Ovary (tissue), 7 donors: ENCODE measurements at regions not wholly inside any gene's neighbourhood (a gene's known extent, or its start where the extent isn't known, plus 50 kb on each side); places are given as distances from the start of the nearest gene placed in this dataset.

Experiments
- DNase-seq, 5 donors: peaks; one replicate each; pipeline ENCODE4 v3.0.0-alpha.2; 2019 to 2020
- H3K27ac ChIP-seq, 2 donors: fragments of 200-600 bp; one replicate each; pipeline versions ENCODE4 v1.5.1 to v1.8.0; 2019 to 2022
- H3K27me3 ChIP-seq: fragments of 200-600 bp; one replicate; pipeline ENCODE4 v1.8.0; 2022
- H3K36me3 ChIP-seq: fragments of 200-600 bp; sonication (generic); one replicate; pipeline ENCODE4 v1.5.1; 2019
- H3K4me1 ChIP-seq: one replicate; pipeline ENCODE4 v1.8.1; 2013; ENCODE audit warnings: mild to moderate bottlenecking, moderate library complexity; ENCODE audit not compliant: insufficient read depth
- H3K4me3 ChIP-seq: fragments of 200-600 bp; sonication (generic); one replicate; pipeline ENCODE4 v1.5.1; 2017
- H3K9me3 ChIP-seq, 2 donors: fragments of 200-600 bp in 1 of 2; sonication (generic) in 1 of 2; one replicate each; pipeline versions ENCODE4 v1.5.1 to v1.8.1; 2013 to 2019; ENCODE audit warnings: mild to moderate bottlenecking in 1 of 2, moderate library complexity in 1 of 2
- EP300 ChIP-seq: sonication (generic); formaldehyde crosslinking; IDR thresholded peaks from one replicate; pipeline ENCODE4 v1.6.1; 2017; ENCODE audit warnings: antibody characterized with exemption
- POLR2A ChIP-seq: fragments of 450-650 bp; IDR thresholded peaks from one replicate; pipeline ENCODE4 v1.6.1; 2017; ENCODE audit warnings: antibody characterized with exemption, mild to moderate bottlenecking, moderate library complexity
- WGBS, 3 donors: extraction: QIAGEN DNeasy Blood & Tissue Kit in 1 of 3; methylation state at CpG; one replicate each; pipeline versions ENCODE4 v1.1.5 to v1.1.7; 2013 to 2017; 5-methylcytosine and 5-hydroxymethylcytosine counted together
- intact Hi-C, 4 donors: fragments of 100-400 bp; cut with DNase I; formaldehyde crosslinking; loops; one replicate each; pipeline versions ENCODE4 v1.11.0 to v1.15.1; 2022 to 2023
- TF ChIP-seq, protein P1 (sequence below), 3 donors: fragments of 450-650 bp in 2 of 3; fragments of 200-600 bp in 1 of 3; IDR thresholded peaks; one replicate each; pipeline versions ENCODE4 v1.5.1 to v1.8.0; 2016 to 2022; ENCODE audit warnings: antibody characterized with exemption in 3 of 3, mild to moderate bottlenecking in 1 of 3
- donor health status: DM: no; HTN: no; CAD: no; lungs with moderate emphysema.
- donor health status: DM: no; HTN: no; CAD: no.
- donor health status: Bipolar disorder and iron deficiency.
- donor health status: DM: no; HTN: no; CAD: no.
- donor health status: DM: yes; HTN: yes; CAD: no.

- TF ChIP-seq, protein P1, sequence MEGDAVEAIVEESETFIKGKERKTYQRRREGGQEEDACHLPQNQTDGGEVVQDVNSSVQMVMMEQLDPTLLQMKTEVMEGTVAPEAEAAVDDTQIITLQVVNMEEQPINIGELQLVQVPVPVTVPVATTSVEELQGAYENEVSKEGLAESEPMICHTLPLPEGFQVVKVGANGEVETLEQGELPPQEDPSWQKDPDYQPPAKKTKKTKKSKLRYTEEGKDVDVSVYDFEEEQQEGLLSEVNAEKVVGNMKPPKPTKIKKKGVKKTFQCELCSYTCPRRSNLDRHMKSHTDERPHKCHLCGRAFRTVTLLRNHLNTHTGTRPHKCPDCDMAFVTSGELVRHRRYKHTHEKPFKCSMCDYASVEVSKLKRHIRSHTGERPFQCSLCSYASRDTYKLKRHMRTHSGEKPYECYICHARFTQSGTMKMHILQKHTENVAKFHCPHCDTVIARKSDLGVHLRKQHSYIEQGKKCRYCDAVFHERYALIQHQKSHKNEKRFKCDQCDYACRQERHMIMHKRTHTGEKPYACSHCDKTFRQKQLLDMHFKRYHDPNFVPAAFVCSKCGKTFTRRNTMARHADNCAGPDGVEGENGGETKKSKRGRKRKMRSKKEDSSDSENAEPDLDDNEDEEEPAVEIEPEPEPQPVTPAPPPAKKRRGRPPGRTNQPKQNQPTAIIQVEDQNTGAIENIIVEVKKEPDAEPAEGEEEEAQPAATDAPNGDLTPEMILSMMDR (IDR thresholded peaks at IDR 0.05), result no peak
- TF ChIP-seq EP300 (no peak), POLR2A (no peak)
- Histone ChIP-seq H3K4me1 (no peaks in the 10 kb centered on the region), H3K9me3 (no peaks in the 10 kb centered on the region), H3K27me3 (no peaks in the 10 kb centered on the region), H3K36me3 (no peaks in the 10 kb centered on the region), H3K4me3 (no peak overlapping the region), H3K27ac (no peak overlapping the region)
- DNase-seq, result no peak
- WGBS, 3 donors, result 77 to 92% (median 78%) methylated on average over 4 of the region's 4 CpGs
- intact Hi-C loops, result no loop called here
Observed at GRCh38 chr2:14221466-14221865, 411.1 kb upstream of the LRATD1 start.

- DNase-seq, result no peak
- Histone ChIP-seq H3K4me1 (no peaks in the 10 kb centered on the region), H3K4me3 (no peak overlapping the region), H3K9me3 (no peaks in the 10 kb centered on the region), H3K27ac (no peak overlapping the region), H3K27me3 (no peaks in the 10 kb centered on the region), H3K36me3 (no peaks in the 10 kb centered on the region)
- intact Hi-C loops, result no loop called here
- 84 to 92% (median 92%) methylated on average over 1 of the region's 1 CpG for WGBS, 3 donors
- TF ChIP-seq EP300 (no peak), POLR2A (no peak)
- TF ChIP-seq, protein P1 (IDR thresholded peaks at IDR 0.05), result no peak
Observed at GRCh38 chr2:14223576-14223975, 408.9 kb upstream of the LRATD1 start.

GRCh38 chr2:14231391-14231898 lies 401.1 kb upstream of the LRATD1 start:
- intact Hi-C loops, result no loop called here
- WGBS, 3 donors, result 50 to 52% (median 51%) methylated on average over 1 of the region's 1 CpG
- Histone ChIP-seq H3K4me3 (no peak overlapping the region), H3K4me1 (no peaks in the 10 kb centered on the region), H3K27me3 (no peaks in the 10 kb centered on the region), H3K27ac (no peak overlapping the region), H3K36me3 (no peaks in the 10 kb centered on the region), H3K9me3 (no peaks in the 10 kb centered on the region)
- no peak for DNase-seq
- TF ChIP-seq EP300 (no peak), POLR2A (no peak)
- TF ChIP-seq, protein P1 (IDR thresholded peaks at IDR 0.05), result no peak

- Histone ChIP-seq H3K27ac (no peak overlapping the region), H3K9me3 (no peaks in the 10 kb centered on the region), H3K4me3 (no peak overlapping the region), H3K36me3 (no peaks in the 10 kb centered on the region), H3K27me3 (no peaks in the 10 kb centered on the region), H3K4me1 (no peaks in the 10 kb centered on the region)
- intact Hi-C loops, result no loop called here
- DNase-seq, result no peak
- 90 to 92% (median 91%) methylated on average over 4 of the region's 4 CpGs for WGBS, 3 donors
- no peak for TF ChIP-seq EP300
- no peak for TF ChIP-seq POLR2A
- TF ChIP-seq, protein P1 (IDR thresholded peaks at IDR 0.05), result no peak
Observed at GRCh38 chr2:14232217-14232616, 400.3 kb upstream of the LRATD1 start.
